Gastroesophageal sphincter (tissue), 3 donors: ENCODE measurements at regions not wholly inside any gene's neighbourhood (a gene's known extent, or its start where the extent isn't known, plus 50 kb on each side); places are given as distances from the start of the nearest gene placed in this dataset.

ENCODE experiments used
- CTCF ChIP-seq, 4 experiments: fragments of 200-600 bp in 2 of 4; fragments of 450-650 bp in 2 of 4; sonication (generic) in 1 of 4; IDR thresholded peaks; one replicate each; pipeline ENCODE4 v1.5.1; 2017 to 2019; ENCODE audit warnings: antibody characterized with exemption in 4 of 4, mild to moderate bottlenecking in 2 of 4, moderate library complexity in 2 of 4
- EP300 ChIP-seq: sonication (generic); formaldehyde crosslinking; IDR thresholded peaks from one replicate; pipeline ENCODE4 v1.6.1; 2017; ENCODE audit warnings: antibody characterized with exemption, mild to moderate bottlenecking
- POLR2A ChIP-seq, 2 donors: fragments of 450-650 bp; IDR thresholded peaks; one replicate each; pipeline ENCODE4 v1.6.1; 2017; ENCODE audit warnings: antibody characterized with exemption in 2 of 2, mild to moderate bottlenecking in 2 of 2, moderate library complexity in 1 of 2

GRCh38 chr3:194766845-194767244 lies 81.2 kb downstream of the FAM43A start:
- TF ChIP-seq POLR2A (IDR thresholded peaks at IDR 0.05), result no peak
- no peak for TF ChIP-seq CTCF (IDR thresholded peaks at IDR 0.05)
- TF ChIP-seq EP300, result no peak
